GM12878 (cell line): ENCODE measurements at regions not wholly inside any gene's neighbourhood (a gene's known extent, or its start where the extent isn't known, plus 50 kb on each side); places are given as distances from the start of the nearest gene placed in this dataset.

ENCODE experiments used
- ATAC-seq: fragments of 200-7000 bp; cut with Tn5 transposase; 3 replicates; pipeline ENCODE4 v1.9.1; 2020; ENCODE audit warnings: mild to moderate bottlenecking, moderate library complexity
- BruUV-seq: library from RNA; stranded (reverse); fragments of 400-500 nt; replicated peaks from 2 replicates; lab custom pipeline; 2021; lab: Mats Ljungman, UMichigan
- CTCF ChIA-PET: fragments of 300-600 bp; sonication (Branson Sonifier 250); formaldehyde crosslinking; extraction: SDS; loops from one replicate; lab custom pipeline; 2021; ENCODE audit warnings: inconsistent platforms; lab: Yijun Ruan, JAX
- POLR2A ChIA-PET: fragments of 350-600 bp; formaldehyde crosslinking; extraction: SDS; loops from one replicate; lab custom pipeline; 2021; ENCODE audit warnings: inconsistent platforms; lab: Charles Lee
- RAD21 ChIA-PET: fragments of 300-600 bp; sonication (Branson Sonifier 250); formaldehyde crosslinking; loops from one replicate; lab custom pipeline; 2023; ENCODE audit warnings: antibody characterized with exemption; ENCODE audit not compliant: unreplicated experiment; lab: Charles Lee
- SMC1A ChIA-PET: fragments of 300-600 bp; sonication (Branson Sonifier 250); formaldehyde crosslinking; loops from one replicate; lab custom pipeline; 2023; ENCODE audit not compliant: unreplicated experiment, uncharacterized antibody; lab: Charles Lee
- DNase-seq: peaks from one replicate; pipeline ENCODE4 v3.0.0-alpha.2; 2011; ENCODE audit warnings: low read depth, low spot score
- FAIRE-seq: peaks from 3 replicates; lab custom pipeline; 2011; peaks lifted over from hg19 to GRCh38; lab: Jason Lieb, UNC
- H2AFZ ChIP-seq: 2 replicates; pipeline ENCODE4 v1.6.0; 2011; ENCODE audit warnings: low read depth, low read length, control low read depth; ENCODE audit not compliant: control insufficient read depth
- H3K27ac ChIP-seq: 2 replicates; pipeline ENCODE4 v1.5.1; 2011; ENCODE audit warnings: control low read depth; ENCODE audit not compliant: control insufficient read depth, insufficient read depth
- H3K27me3 ChIP-seq, 2 experiments: replicated peaks in 1 of 2; 2 replicates each; pipeline versions ENCODE4 v1.6.0 to v1.6.1; 2011; ENCODE audit warnings: low read length in 1 of 2; ENCODE audit not compliant: control insufficient read depth in 2 of 2, insufficient read depth in 2 of 2
- H3K36me3 ChIP-seq, 2 experiments: 2 replicates each; pipeline ENCODE4 v1.5.1; 2011; ENCODE audit warnings: low read length in 1 of 2; ENCODE audit not compliant: control insufficient read depth in 2 of 2, insufficient read depth in 2 of 2
- H3K4me1 ChIP-seq: 2 replicates; pipeline ENCODE4 v1.6.1; 2011; ENCODE audit warnings: mild to moderate bottlenecking, low read length, moderate library complexity, mixed read lengths; ENCODE audit not compliant: control insufficient read depth, insufficient read depth
- H3K4me2 ChIP-seq: 2 replicates; pipeline ENCODE4 v1.6.0; 2011; ENCODE audit warnings: control low read depth; ENCODE audit not compliant: control insufficient read depth, insufficient read depth
- H3K4me3 ChIP-seq: fragments of 200-600 bp; sonication (generic); 2 replicates; pipeline ENCODE4 v1.5.1; 2016
- H3K79me2 ChIP-seq: 2 replicates; pipeline ENCODE4 v1.6.0; 2011; ENCODE audit warnings: low read length; ENCODE audit not compliant: control insufficient read depth, insufficient read depth
- H3K9ac ChIP-seq: 2 replicates; pipeline ENCODE4 v1.8.0; 2011; ENCODE audit warnings: low read length, control low read depth, mixed read lengths; ENCODE audit not compliant: control insufficient read depth, insufficient read depth
- H3K9me3 ChIP-seq: replicated peaks from 3 replicates; pipeline ENCODE4 v1.5.1; 2011; ENCODE audit warnings: mild to moderate bottlenecking, low read length; ENCODE audit not compliant: control insufficient read depth, insufficient read depth
- H4K20me1 ChIP-seq: 2 replicates; pipeline ENCODE4 v1.6.0; 2011; ENCODE audit not compliant: control insufficient read depth, insufficient read depth
- EP300 ChIP-seq, 2 experiments: fragments of 150-350 bp in 1 of 2; IDR thresholded peaks; 2 replicates each; pipeline ENCODE4 v1.6.1; 2011 to 2012; ENCODE audit warnings: low read depth in 2 of 2, low read length in 2 of 2, borderline replicate concordance in 1 of 2, improper control_type of control experiment in 1 of 2, inconsistent platforms in 1 of 2; ENCODE audit not compliant: control insufficient read depth in 1 of 2
- IKZF2 ChIP-seq, 2 experiments: fragments of 450-650 bp; IDR thresholded peaks; 2 replicates each; pipeline ENCODE4 v1.6.1; 2017; ENCODE audit warnings: mild to moderate bottlenecking in 2 of 2, moderate library complexity in 2 of 2
- IRF4 ChIP-seq: IDR thresholded peaks from 2 replicates; pipeline ENCODE4 v1.6.1; 2011; ENCODE audit warnings: low read depth, low read length
- MYC ChIP-seq: IDR thresholded peaks from 2 replicates; pipeline ENCODE4 v1.6.1; 2011; ENCODE audit warnings: mild to moderate bottlenecking, low read length, moderate library complexity, inconsistent platforms; ENCODE audit not compliant: insufficient read depth, insufficient replicate concordance, insufficient read length, severe bottlenecking
- SMARCA5 ChIP-seq: fragments of 450-650 bp; IDR thresholded peaks from 2 replicates; pipeline ENCODE4 v1.6.1; 2017; ENCODE audit warnings: mild to moderate bottlenecking
- SPI1 ChIP-seq: IDR thresholded peaks from 2 replicates; pipeline ENCODE4 v1.6.1; 2011; ENCODE audit warnings: low read depth, mild to moderate bottlenecking, low read length, moderate library complexity, borderline replicate concordance; ENCODE audit not compliant: insufficient read depth
- STAT3 ChIP-seq: IDR thresholded peaks from 2 replicates; pipeline ENCODE4 v1.6.1; 2011; ENCODE audit warnings: low read depth, low read length, improper control_type of control experiment
- YBX1 ChIP-seq: fragments of 450-650 bp; IDR thresholded peaks from 2 replicates; pipeline ENCODE4 v1.6.1; 2016; ENCODE audit warnings: antibody characterized with exemption
- ZNF622 ChIP-seq: fragments of 450-650 bp; IDR thresholded peaks from 2 replicates; pipeline ENCODE4 v1.6.1; 2017; ENCODE audit warnings: mild to moderate bottlenecking, inconsistent platforms
- in situ Hi-C: fragments of 300-500 bp; cut with MboI; formaldehyde crosslinking; loops from 9 replicates; pipeline ENCODE4 v1.14.3; 2018; ENCODE audit warnings: mixed read lengths
- intact Hi-C: fragments of 100-400 bp; cut with micrococcal nuclease; formaldehyde crosslinking; loops from one replicate; pipeline ENCODE4 v1.14.2; 2022; ENCODE audit not compliant: unreplicated experiment
- TF ChIP-seq, protein P1 (sequence below): fragments of 450-650 bp; formaldehyde crosslinking; IDR thresholded peaks from 2 replicates; pipeline ENCODE4 v1.4.0; 2020; ENCODE audit warnings: mild to moderate bottlenecking, moderate library complexity

DNA sequence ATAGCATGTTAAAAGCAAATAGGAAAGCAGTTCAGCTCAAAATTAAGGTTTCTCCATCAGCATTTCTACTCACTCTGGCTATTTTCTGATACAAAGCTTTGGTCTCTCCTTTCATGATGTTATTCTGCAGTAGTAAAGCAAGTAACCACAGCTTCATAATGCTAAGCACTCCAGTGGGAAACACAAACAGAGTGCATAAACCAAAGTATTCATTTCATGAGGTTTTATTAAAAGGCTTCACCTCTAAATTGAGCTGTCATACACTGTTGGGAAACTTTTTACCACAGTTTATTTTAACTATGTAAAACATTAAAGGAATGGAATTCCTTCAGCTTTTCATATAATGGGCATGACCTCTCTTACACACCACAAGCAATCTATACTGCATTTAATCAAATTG is 157.9 kb upstream of the LMO3 start:
- Histone ChIP-seq H3K4me2 (no peak overlapping the region), H3K79me2 (no peaks in the 10 kb centered on the region), H3K36me3 (no peaks in the 10 kb centered on the region), H3K9me3 (no peaks in the 10 kb centered on the region), H3K27ac (no peak overlapping the region), H3K27me3 (no peaks in the 10 kb centered on the region), H4K20me1 (no peaks in the 10 kb centered on the region), H3K4me3 (no peak overlapping the region), H3K4me1 (no peaks in the 10 kb centered on the region), H2AFZ (no peak overlapping the region), H3K9ac (no peak overlapping the region)
- in situ Hi-C loops: no loop called here
- BruUV-seq: no TSS peak
- ChIA-PET POLR2A (interaction anchor here (0.9 to 1.3 kb wide), 2 partner anchors 25 to 30 kb away, joined by 3 read pairs; no protein-coding TSS in a partner anchor), CTCF (interaction anchor here (0.6 to 1.5 kb wide), 4 partner anchors 8 to 35 kb away, joined by 3 to 5 read pairs (median 4); no protein-coding TSS in a partner anchor), RAD21 (interaction anchor here (0.7 kb wide), 1 partner anchor 28 kb away, joined by 3 read pairs; no protein-coding TSS in a partner anchor), SMC1A (interaction anchor here (0.7 to 3.2 kb wide), 9 partner anchors 8 to 314 kb away, joined by 3 to 18 read pairs (median 3); no protein-coding TSS in a partner anchor)
- ATAC-seq (no peak), FAIRE-seq (no peak), DNase-seq (no peak)
- intact Hi-C loops: no loop called here
- TF ChIP-seq MYC (no peak), STAT3 (no peak), ZNF622 (no peak), SPI1 (no peak), YBX1 (no peak), EP300 (IDR thresholded peaks at IDR 0.05; ENCODE audit: borderline replicate concordance in 1 of 2, control insufficient read depth in 1 of 2, low read depth in 2 of 2, low read length in 2 of 2) (no peak), IKZF2 (IDR thresholded peaks at IDR 0.05) (no peak), SMARCA5 (no peak), IRF4 (no peak)
- TF ChIP-seq, protein P1, sequence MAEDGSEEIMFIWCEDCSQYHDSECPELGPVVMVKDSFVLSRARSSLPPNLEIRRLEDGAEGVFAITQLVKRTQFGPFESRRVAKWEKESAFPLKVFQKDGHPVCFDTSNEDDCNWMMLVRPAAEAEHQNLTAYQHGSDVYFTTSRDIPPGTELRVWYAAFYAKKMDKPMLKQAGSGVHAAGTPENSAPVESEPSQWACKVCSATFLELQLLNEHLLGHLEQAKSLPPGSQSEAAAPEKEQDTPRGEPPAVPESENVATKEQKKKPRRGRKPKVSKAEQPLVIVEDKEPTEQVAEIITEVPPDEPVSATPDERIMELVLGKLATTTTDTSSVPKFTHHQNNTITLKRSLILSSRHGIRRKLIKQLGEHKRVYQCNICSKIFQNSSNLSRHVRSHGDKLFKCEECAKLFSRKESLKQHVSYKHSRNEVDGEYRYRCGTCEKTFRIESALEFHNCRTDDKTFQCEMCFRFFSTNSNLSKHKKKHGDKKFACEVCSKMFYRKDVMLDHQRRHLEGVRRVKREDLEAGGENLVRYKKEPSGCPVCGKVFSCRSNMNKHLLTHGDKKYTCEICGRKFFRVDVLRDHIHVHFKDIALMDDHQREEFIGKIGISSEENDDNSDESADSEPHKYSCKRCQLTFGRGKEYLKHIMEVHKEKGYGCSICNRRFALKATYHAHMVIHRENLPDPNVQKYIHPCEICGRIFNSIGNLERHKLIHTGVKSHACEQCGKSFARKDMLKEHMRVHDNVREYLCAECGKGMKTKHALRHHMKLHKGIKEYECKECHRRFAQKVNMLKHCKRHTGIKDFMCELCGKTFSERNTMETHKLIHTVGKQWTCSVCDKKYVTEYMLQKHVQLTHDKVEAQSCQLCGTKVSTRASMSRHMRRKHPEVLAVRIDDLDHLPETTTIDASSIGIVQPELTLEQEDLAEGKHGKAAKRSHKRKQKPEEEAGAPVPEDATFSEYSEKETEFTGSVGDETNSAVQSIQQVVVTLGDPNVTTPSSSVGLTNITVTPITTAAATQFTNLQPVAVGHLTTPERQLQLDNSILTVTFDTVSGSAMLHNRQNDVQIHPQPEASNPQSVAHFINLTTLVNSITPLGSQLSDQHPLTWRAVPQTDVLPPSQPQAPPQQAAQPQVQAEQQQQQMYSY (CRISPR knock-in tag): no peak
